GM12874 (cell line): ENCODE measurements at regions not wholly inside any gene's neighbourhood (a gene's known extent, or its start where the extent isn't known, plus 50 kb on each side); places are given as distances from the start of the nearest gene placed in this dataset.

ENCODE experiments used
- CTCF ChIP-seq: IDR thresholded peaks from 2 replicates; pipeline ENCODE4 v1.5.1; 2011; ENCODE audit warnings: low read depth, mild to moderate bottlenecking, control low read depth, low read length, moderate library complexity; ENCODE audit not compliant: insufficient read depth

- no peak for TF ChIP-seq CTCF
These were observed 199.1 kb upstream of the NXPH2 start for GRCh38 chr2:138979131-138979785.

GRCh38 chr2:138974651-138975050 is 194.5 kb upstream of the NXPH2 start:
- TF ChIP-seq CTCF = no peak

- no peak for TF ChIP-seq CTCF
These were observed 184.2 kb upstream of the NXPH2 start for GRCh38 chr2:138964418-138964817.

GRCh38 chr2:138962686-138963085 is 182.5 kb upstream of the NXPH2 start:
- TF ChIP-seq CTCF = no peak

GRCh38 chr2:138960191-138960590 is 180.0 kb upstream of the NXPH2 start:
- TF ChIP-seq CTCF = no peak

GRCh38 chr2:138959031-138959430 is 178.8 kb upstream of the NXPH2 start:
- TF ChIP-seq CTCF = no peak

GRCh38 chr2:138956116-138956515 is 175.9 kb upstream of the NXPH2 start:
- TF ChIP-seq CTCF = no peak
